Omental fat pad (tissue), 3 donors: ENCODE measurements at regions not wholly inside any gene's neighbourhood (a gene's known extent, or its start where the extent isn't known, plus 50 kb on each side); places are given as distances from the start of the nearest gene placed in this dataset.
A peak's percentile ranks its signal among the peaks of the same experiment; 100 is the strongest.

Experiments
- ATAC-seq: fragments of 150-250 bp; one replicate; pipeline ENCODE4 v1.9.1; 2016; ENCODE audit warnings: mild to moderate bottlenecking, moderate library complexity; ENCODE audit not compliant: low FRiP score
- DNase-seq: peaks from one replicate; pipeline ENCODE4 v3.0.0-alpha.2; 2019; ENCODE audit warnings: low spot score
- TF ChIP-seq, protein P1 (sequence below), 3 donors: fragments of 450-650 bp; IDR thresholded peaks; one replicate each; pipeline ENCODE4 v1.5.1; 2016 to 2017; ENCODE audit warnings: antibody characterized with exemption in 3 of 3, mild to moderate bottlenecking in 3 of 3, moderate library complexity in 2 of 3

DNA sequence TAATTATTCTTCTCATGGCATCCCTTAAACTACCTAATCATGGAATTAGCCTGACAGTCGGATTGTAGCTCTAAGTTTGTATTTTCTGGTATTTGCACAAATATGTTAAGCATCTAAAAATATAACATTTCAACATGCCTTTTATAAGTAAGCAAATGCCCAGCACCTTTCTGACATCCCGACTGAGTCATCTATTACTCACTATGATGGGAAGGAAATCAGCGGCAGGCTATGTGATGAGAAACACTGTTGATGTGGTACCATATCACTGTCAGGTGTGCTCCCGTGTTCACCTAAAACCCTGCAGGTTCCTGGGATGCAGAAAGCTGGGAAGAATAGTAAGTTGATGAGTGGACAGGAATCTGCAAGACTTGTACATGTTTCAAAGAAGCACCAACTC lies 367.8 kb upstream of the IL12A start:
- DNase-seq (no peak), ATAC-seq (peak; percentile 90)
- TF ChIP-seq, protein P1, sequence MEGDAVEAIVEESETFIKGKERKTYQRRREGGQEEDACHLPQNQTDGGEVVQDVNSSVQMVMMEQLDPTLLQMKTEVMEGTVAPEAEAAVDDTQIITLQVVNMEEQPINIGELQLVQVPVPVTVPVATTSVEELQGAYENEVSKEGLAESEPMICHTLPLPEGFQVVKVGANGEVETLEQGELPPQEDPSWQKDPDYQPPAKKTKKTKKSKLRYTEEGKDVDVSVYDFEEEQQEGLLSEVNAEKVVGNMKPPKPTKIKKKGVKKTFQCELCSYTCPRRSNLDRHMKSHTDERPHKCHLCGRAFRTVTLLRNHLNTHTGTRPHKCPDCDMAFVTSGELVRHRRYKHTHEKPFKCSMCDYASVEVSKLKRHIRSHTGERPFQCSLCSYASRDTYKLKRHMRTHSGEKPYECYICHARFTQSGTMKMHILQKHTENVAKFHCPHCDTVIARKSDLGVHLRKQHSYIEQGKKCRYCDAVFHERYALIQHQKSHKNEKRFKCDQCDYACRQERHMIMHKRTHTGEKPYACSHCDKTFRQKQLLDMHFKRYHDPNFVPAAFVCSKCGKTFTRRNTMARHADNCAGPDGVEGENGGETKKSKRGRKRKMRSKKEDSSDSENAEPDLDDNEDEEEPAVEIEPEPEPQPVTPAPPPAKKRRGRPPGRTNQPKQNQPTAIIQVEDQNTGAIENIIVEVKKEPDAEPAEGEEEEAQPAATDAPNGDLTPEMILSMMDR (IDR thresholded peaks at IDR 0.05) = no peak

- TF ChIP-seq, protein P1 (IDR thresholded peaks at IDR 0.05) = no peak
- no peak for ATAC-seq
- no peak for DNase-seq
These were observed 364.0 kb upstream of the IL12A start for GRCh38 chr3:159624616-159625015.

DNA sequence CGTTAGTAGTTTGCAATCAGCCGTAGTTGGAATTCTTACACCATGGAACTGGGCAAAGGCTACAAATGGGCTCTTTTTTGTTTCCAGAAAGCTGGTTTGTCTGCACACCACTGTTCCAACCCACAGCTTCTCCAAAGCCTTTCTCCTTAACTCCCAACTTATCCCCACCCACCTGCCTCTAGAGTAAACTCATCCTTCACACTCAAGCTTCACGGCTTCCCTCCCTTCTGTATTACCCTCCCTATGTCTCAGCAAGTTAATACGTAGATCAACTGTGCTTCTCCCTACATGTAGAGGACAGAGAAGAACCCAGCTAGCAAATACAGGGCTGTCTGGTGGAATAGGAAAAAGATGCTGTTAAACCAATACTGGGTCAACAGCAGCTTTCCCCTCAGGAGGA lies 363.0 kb upstream of the IL12A start:
- no peak for DNase-seq
- TF ChIP-seq, protein P1 (IDR thresholded peaks at IDR 0.05) = no peak
- no peak for ATAC-seq

DNA sequence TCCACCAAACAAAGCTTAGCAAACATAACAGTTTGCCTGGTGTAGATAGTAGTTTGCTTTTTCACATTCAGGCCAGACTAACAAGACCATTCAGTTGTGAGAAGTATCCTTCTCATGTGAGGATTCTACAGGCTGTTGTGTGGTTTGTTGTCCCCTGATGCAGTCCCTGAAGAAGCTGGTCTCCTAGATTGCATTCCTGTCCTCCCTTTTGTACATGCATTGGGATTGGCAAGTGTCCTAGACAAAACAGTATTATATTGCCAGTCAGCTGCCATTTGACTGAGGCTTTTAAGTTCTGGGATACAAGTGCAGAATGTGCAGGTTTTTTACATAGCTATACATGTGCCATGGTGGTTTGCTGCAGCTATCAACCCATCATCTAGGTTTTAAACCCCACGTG lies 362.0 kb upstream of the IL12A start:
- no peak for DNase-seq
- no peak for ATAC-seq
- TF ChIP-seq, protein P1 (IDR thresholded peaks at IDR 0.05) = no peak

DNA sequence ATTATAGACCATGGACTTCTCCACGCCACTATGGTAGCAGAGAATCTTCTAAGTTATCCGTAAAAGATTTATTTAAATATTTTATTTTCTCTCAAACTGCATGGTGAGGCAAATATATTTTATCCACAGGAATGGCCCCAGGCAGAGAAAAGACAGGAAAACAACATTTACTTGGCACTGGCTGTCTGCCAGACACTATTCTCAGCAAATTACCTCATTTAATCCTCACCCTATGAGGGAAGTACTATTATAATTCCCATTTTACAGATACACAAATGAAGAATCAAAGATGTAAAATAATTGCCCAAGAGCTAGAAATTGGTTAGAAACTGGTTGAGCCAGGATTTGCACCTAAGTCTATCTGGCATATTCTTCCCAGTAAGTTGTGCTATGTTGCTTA lies 361.4 kb upstream of the IL12A start:
- ATAC-seq = no peak

GRCh38 chr3:159627634-159628033 lies 361.0 kb upstream of the IL12A start:
- no peak for DNase-seq
- no peak for ATAC-seq
- TF ChIP-seq, protein P1 (IDR thresholded peaks at IDR 0.05) = no peak

More for the DNA sequence above, 361.4 kb upstream of the IL12A start:
- TF ChIP-seq, protein P1 (IDR thresholded peaks at IDR 0.05) = no peak
- no peak for DNase-seq

- TF ChIP-seq, protein P1 (IDR thresholded peaks at IDR 0.05) = no peak
- no peak for DNase-seq
- ATAC-seq = no peak
These were observed 359.1 kb upstream of the IL12A start for GRCh38 chr3:159629329-159630084.
